Upper lobe of left lung (tissue), 4 donors: ENCODE measurements at regions not wholly inside any gene's neighbourhood (a gene's known extent, or its start where the extent isn't known, plus 50 kb on each side); places are given as distances from the start of the nearest gene placed in this dataset.

Source experiments
- POLR2A ChIP-seq, 4 donors: fragments of 450-650 bp; IDR thresholded peaks; one replicate each; pipeline ENCODE4 v1.5.1; 2016 to 2017; ENCODE audit warnings: antibody characterized with exemption in 4 of 4, mild to moderate bottlenecking in 2 of 4
- POLR2AphosphoS5 ChIP-seq, 2 donors: sonication (generic); formaldehyde crosslinking; IDR thresholded peaks; one replicate each; pipeline ENCODE4 v1.5.1; 2017; ENCODE audit warnings: antibody characterized with exemption in 2 of 2
- TF ChIP-seq, protein P1 (sequence below), 6 experiments: fragments of 450-650 bp in 4 of 6; fragments of 200-600 bp in 2 of 6; sonication (generic) in 2 of 6; IDR thresholded peaks; one replicate each; pipeline ENCODE4 v1.5.1; 2016 to 2019; ENCODE audit warnings: antibody characterized with exemption in 6 of 6

DNA sequence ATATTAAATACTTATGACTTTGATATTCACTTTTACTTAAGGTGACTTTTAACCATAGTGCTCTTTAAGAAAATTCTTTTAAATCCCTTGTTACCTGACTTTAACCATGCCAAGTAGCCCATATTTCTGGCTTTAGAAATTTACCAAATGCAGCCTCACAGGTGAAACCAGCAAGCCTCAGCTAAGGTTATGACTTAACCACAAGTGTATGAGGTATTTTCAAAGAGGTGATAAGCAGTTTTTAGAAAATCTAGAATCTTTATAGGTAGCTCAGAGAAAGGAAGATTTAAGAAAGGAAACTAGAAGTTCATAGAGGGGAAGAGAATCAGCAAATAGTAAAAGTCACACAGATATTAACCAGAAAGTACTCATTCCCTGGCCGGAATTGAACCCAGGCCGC is 661.9 kb upstream of the GJE1 start:
- TF ChIP-seq, protein P1, sequence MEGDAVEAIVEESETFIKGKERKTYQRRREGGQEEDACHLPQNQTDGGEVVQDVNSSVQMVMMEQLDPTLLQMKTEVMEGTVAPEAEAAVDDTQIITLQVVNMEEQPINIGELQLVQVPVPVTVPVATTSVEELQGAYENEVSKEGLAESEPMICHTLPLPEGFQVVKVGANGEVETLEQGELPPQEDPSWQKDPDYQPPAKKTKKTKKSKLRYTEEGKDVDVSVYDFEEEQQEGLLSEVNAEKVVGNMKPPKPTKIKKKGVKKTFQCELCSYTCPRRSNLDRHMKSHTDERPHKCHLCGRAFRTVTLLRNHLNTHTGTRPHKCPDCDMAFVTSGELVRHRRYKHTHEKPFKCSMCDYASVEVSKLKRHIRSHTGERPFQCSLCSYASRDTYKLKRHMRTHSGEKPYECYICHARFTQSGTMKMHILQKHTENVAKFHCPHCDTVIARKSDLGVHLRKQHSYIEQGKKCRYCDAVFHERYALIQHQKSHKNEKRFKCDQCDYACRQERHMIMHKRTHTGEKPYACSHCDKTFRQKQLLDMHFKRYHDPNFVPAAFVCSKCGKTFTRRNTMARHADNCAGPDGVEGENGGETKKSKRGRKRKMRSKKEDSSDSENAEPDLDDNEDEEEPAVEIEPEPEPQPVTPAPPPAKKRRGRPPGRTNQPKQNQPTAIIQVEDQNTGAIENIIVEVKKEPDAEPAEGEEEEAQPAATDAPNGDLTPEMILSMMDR (IDR thresholded peaks at IDR 0.05), result no peak
- TF ChIP-seq POLR2AphosphoS5 (IDR thresholded peaks at IDR 0.05), result no peak
- TF ChIP-seq POLR2A (IDR thresholded peaks at IDR 0.05), result no peak
